T-helper 2 cell treated with Interferon-gamma antibody and Interleukin-4, amounts not matched to agents 5 μg/mL and 100 μg/mL, for 36 hours (primary cell): ENCODE measurements at regions not wholly inside any gene's neighbourhood (a gene's known extent, or its start where the extent isn't known, plus 50 kb on each side); places are given as distances from the start of the nearest gene placed in this dataset.

Experiments
- DNase-seq: peaks from one replicate; pipeline ENCODE4 v3.0.0; 2021; ENCODE audit warnings: low spot score
- H3K27ac Mint-ChIP-seq: one replicate; pipeline ENCODE4 v1.8.0; 2021; ENCODE audit warnings: mild to moderate bottlenecking, mixed read lengths
- H3K27me3 Mint-ChIP-seq: one replicate; pipeline ENCODE4 v1.8.0; 2021; ENCODE audit warnings: low read depth, mixed read lengths
- H3K36me3 Mint-ChIP-seq: one replicate; pipeline ENCODE4 v1.8.0; 2021; ENCODE audit warnings: low read depth, mixed read lengths
- H3K4me1 Mint-ChIP-seq: one replicate; pipeline ENCODE4 v1.8.0; 2021; ENCODE audit warnings: low read depth, mixed read lengths
- H3K4me3 Mint-ChIP-seq: one replicate; pipeline ENCODE4 v1.8.0; 2022; ENCODE audit warnings: mild to moderate bottlenecking, moderate library complexity, mixed read lengths
- H3K9me3 Mint-ChIP-seq: one replicate; pipeline ENCODE4 v1.8.0; 2021; ENCODE audit warnings: mixed read lengths

DNA sequence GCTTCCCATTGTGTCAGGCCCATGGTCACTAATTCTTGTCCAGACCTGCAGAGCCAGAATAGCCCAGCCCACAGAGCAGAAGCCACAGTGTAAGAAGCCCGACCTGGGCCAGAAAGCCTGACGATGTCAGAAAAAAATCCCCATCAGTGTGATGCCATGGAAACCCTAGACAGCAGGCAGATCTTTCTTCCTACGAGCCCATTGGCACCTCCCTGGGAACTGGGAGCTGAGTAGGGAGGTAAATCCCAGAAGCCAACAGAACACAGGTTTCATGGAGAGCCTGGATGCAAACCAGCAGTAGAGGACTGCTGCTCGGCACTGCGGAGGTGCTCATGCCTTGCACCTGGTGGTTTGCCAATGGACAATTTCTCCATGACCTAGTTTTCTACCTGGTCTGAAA is 82.2 kb upstream of the SLC22A16 start:
- peaks cover 23% of the 10 kb centered on the region for H3K9me3 Mint-ChIP-seq
- H3K4me1 Mint-ChIP-seq: peaks cover 31% of the 10 kb centered on the region
- H3K4me3 Mint-ChIP-seq: no peak overlapping the region
- no peaks in the 10 kb centered on the region for H3K27me3 Mint-ChIP-seq
- DNase-seq: no peak
- H3K36me3 Mint-ChIP-seq: peaks cover 11% of the 10 kb centered on the region
- H3K27ac Mint-ChIP-seq: no peak overlapping the region

DNA sequence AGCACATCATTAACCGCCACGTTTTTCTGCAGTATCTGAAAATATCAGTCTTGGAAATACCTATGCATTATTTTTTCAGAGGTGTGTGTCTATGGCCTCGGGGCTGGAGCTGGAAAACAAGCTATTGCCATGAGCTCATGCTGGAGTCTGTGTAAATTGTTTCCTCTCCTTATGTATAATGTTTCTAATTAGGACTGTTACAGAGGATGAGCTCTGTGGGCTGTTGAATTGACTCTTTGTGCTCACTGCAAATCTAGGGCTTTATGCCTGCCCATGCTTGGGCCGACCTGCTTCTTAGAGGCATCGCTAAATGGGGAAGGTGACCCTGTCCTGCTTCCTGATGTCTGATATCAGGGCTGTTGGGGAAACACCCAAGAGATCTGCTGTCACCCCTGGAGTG is 80.8 kb upstream of the SLC22A16 start:
- Mint-ChIP-seq H3K9me3 (peaks cover 16% of the 10 kb centered on the region), H3K27me3 (no peaks in the 10 kb centered on the region), H3K4me1 (peaks cover 28% of the 10 kb centered on the region), H3K4me3 (no peak overlapping the region), H3K27ac (no peak overlapping the region), H3K36me3 (peaks cover 8% of the 10 kb centered on the region)
- no peak for DNase-seq

DNA sequence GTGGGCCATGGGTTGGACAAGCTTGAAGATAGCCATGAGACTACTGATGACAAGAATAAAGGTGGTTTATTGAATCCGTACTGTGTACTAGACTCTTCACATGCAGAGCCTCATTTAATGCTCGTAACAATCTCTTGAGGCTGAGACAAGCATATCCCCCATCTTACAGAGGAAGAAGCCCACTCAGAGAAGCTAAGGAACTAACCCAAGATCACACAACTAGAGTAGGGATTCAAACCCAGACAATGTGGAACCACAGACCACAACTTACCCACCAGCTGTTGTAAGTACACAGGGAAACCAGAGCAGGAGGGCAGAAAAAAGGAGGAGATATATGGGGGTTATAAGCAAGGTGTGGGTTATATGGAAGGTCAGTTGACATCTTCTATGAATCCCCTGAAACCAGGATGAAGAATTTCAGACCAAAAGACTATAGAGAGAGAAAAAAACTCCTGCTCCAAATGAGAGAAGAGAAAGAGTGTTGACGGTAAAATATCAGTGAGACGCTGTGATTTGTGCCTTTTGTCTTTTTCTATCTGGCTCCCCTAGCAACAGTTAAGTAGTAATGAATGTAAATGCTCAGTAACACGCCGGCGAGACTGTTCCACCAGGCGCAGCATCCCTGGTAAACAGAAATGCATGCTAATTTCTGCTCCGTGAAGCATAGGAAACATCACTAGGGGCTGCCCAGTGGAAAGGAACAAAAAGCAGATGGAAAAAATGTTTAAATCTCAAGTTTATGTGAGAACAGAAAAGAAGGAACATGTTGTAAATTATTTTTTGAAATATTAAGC is 80.1 kb upstream of the SLC22A16 start:
- H3K27ac Mint-ChIP-seq: no peak overlapping the region
- H3K9me3 Mint-ChIP-seq: peaks cover 11% of the 10 kb centered on the region
- peaks cover 2% of the 10 kb centered on the region for H3K36me3 Mint-ChIP-seq
- H3K4me3 Mint-ChIP-seq: no peak overlapping the region
- H3K27me3 Mint-ChIP-seq: peaks cover under 1% of the 10 kb centered on the region
- H3K4me1 Mint-ChIP-seq: peaks cover 21% of the 10 kb centered on the region
- no peak for DNase-seq

DNA sequence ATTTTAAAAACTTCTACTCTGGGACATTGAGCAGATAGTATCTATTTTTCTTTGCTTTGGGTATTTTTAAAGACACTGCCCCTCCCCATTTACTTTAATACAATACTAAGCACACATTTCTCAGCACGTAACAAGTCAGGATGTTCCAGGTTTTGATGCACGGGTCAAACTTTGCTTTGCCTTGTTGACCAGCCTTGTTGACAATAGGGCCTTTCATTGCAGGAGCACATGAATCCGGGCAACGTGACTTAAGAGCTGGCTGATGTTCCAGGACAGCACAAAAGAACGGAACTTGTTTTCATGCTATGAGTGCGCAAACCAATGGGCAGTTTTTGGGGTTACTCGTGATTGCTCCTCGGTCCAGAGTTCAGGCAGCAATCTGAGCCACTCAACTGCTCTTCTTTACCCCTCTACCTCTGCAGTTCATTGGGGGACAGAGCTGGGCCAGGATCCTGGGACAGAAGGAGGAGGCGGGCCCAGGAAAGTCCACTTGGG is 78.6 kb upstream of the SLC22A16 start:
- DNase-seq: no peak
- Mint-ChIP-seq H3K9me3 (peaks cover 4% of the 10 kb centered on the region), H3K36me3 (no peaks in the 10 kb centered on the region), H3K4me3 (no peak overlapping the region), H3K4me1 (peaks cover 6% of the 10 kb centered on the region), H3K27ac (no peak overlapping the region), H3K27me3 (peaks cover 3% of the 10 kb centered on the region)

GRCh38 chr6:110554441-110554840 is 78.0 kb upstream of the SLC22A16 start:
- H3K4me3 Mint-ChIP-seq: no peak overlapping the region
- H3K36me3 Mint-ChIP-seq: no peaks in the 10 kb centered on the region
- peaks cover 4% of the 10 kb centered on the region for H3K9me3 Mint-ChIP-seq
- peaks cover 6% of the 10 kb centered on the region for H3K4me1 Mint-ChIP-seq
- DNase-seq: no peak
- H3K27me3 Mint-ChIP-seq: peaks cover 3% of the 10 kb centered on the region
- H3K27ac Mint-ChIP-seq: no peak overlapping the region

GRCh38 chr6:110552901-110553641 is 76.7 kb upstream of the SLC22A16 start:
- Mint-ChIP-seq H3K9me3 (peaks cover 4% of the 10 kb centered on the region), H3K27ac (no peak overlapping the region), H3K36me3 (no peaks in the 10 kb centered on the region), H3K4me1 (peaks cover 3% of the 10 kb centered on the region), H3K4me3 (no peak overlapping the region), H3K27me3 (peaks cover 3% of the 10 kb centered on the region)
- DNase-seq: no peak

GRCh38 chr6:110552076-110552475 is 75.7 kb upstream of the SLC22A16 start:
- Mint-ChIP-seq H3K27me3 (peaks cover 9% of the 10 kb centered on the region), H3K9me3 (peaks cover 4% of the 10 kb centered on the region), H3K27ac (no peak overlapping the region)

DNA sequence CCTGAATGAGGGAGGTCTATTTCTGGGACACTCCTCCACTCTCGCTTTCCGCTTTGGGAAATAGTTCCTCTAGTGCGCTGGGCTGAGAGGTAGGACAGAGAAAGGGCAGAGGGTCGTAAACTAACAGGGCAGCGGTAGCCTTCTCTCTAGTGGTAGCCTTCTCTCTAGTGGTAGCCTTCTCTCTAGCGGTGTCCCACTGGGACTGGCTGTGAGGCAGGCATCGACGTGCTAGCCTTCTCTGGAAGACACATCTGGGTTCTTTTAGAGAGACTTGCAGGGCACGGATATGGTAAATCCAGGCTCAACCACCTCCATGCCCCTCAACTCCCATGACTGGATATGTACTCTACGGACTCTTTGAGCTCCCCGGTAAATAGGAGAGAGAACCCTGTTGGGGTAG is 74.7 kb upstream of the SLC22A16 start:
- Mint-ChIP-seq H3K4me1 (peaks cover 3% of the 10 kb centered on the region), H3K9me3 (peaks cover 10% of the 10 kb centered on the region), H3K4me3 (no peak overlapping the region), H3K27ac (no peak overlapping the region), H3K36me3 (peaks cover 2% of the 10 kb centered on the region), H3K27me3 (peaks cover 14% of the 10 kb centered on the region)
- DNase-seq: no peak

More at GRCh38 chr6:110552076-110552475, 75.7 kb upstream of the SLC22A16 start:
- DNase-seq: no peak
- no peak overlapping the region for H3K4me3 Mint-ChIP-seq
- H3K4me1 Mint-ChIP-seq: peaks cover 3% of the 10 kb centered on the region
- H3K36me3 Mint-ChIP-seq: no peaks in the 10 kb centered on the region

DNA sequence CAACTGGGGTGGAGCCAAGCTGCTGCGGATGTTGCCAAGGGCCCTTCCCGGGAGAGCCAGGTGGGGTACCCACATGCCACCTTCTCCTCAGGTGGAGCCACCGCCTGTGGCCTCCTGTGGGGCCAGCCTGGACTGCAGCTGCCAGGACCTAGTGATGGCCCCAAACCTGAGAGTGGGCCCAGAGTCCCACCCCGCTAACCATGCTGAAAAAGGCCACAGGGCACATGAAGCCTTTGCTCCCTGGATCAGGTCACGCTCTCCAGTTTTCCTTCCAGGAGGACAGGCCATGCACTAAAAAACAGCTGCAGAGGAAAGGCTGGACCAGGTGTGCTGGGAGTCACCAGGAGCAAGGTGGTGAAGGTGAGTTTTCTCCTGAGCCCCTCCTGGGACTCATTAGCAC is 73.9 kb upstream of the SLC22A16 start:
- Mint-ChIP-seq H3K9me3 (peaks cover 10% of the 10 kb centered on the region), H3K27me3 (peaks cover 14% of the 10 kb centered on the region), H3K27ac (no peak overlapping the region), H3K36me3 (peaks cover 3% of the 10 kb centered on the region), H3K4me1 (peaks cover 3% of the 10 kb centered on the region), H3K4me3 (no peak overlapping the region)
- DNase-seq: no peak

DNA sequence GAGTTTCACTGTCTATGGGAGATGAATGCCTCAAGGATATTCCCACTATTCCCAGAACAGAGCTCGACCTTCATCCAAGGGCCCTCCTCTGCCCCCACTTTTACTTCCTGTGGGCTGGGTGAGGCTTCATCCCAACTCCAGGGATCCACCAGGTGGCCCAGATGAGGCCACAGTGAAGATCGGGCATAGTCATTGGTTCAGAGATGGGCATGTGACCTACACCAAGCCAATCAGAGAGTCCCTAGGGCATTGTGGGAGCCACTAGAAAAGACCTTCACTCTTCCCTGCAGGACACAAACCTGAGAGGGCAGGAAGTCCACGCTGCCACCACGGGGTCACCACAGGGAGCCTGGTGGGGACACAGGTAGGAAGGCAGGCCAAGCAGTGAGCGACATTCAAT is 72.9 kb upstream of the SLC22A16 start:
- no peak for DNase-seq
- H3K4me3 Mint-ChIP-seq: no peak overlapping the region
- peaks cover 3% of the 10 kb centered on the region for H3K36me3 Mint-ChIP-seq
- peaks cover 14% of the 10 kb centered on the region for H3K9me3 Mint-ChIP-seq
- H3K27ac Mint-ChIP-seq: no peak overlapping the region
- H3K27me3 Mint-ChIP-seq: peaks cover 14% of the 10 kb centered on the region
- H3K4me1 Mint-ChIP-seq: peaks cover 5% of the 10 kb centered on the region

- Mint-ChIP-seq H3K27ac (no peak overlapping the region), H3K4me1 (peaks cover 11% of the 10 kb centered on the region), H3K9me3 (peaks cover 14% of the 10 kb centered on the region), H3K36me3 (peaks cover 3% of the 10 kb centered on the region), H3K27me3 (peaks cover 14% of the 10 kb centered on the region), H3K4me3 (no peak overlapping the region)
- DNase-seq: no peak
Observed at GRCh38 chr6:110548110-110548847, 71.9 kb upstream of the SLC22A16 start.

DNA sequence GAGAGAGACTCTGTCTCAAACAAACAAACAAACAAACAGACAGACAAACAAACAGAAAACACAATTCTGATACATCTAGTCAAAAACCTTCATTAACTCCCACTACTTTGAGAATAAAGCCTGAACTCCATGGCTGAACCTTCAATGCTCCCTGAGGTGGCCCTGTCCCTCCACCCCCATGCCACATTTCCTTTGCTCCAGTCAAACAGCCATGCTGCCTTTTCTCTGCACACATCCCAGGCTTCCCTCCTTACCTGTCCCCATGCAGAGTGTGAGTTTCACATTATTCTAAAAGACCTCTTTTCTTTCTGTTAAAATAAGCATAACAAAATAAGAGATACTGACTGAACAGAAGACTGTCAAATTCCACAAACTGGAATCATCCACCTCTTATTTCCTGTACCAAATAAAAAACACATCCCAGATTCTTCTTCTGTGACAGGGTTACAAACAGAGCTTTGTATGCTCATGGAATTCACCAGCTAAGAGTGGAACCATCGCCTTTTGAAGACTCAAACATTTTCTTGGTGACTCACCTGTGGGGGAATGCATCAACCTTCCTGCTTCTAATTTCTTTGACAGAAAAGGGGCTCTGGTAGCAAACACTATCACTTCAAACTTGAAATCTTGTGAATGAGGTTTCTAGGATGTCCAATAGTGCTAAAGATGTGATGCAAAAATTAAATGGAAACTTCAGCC is 71.0 kb upstream of the SLC22A16 start:
- no peak for DNase-seq
- peaks cover 11% of the 10 kb centered on the region for H3K4me1 Mint-ChIP-seq
- peaks cover 14% of the 10 kb centered on the region for H3K27me3 Mint-ChIP-seq
- H3K36me3 Mint-ChIP-seq: peaks cover 3% of the 10 kb centered on the region
- H3K4me3 Mint-ChIP-seq: no peak overlapping the region
- H3K9me3 Mint-ChIP-seq: peaks cover 14% of the 10 kb centered on the region
- H3K27ac Mint-ChIP-seq: no peak overlapping the region

GRCh38 chr6:110545081-110545872 is 68.9 kb upstream of the SLC22A16 start:
- H3K4me3 Mint-ChIP-seq: peak overlapping the region; percentile 53
- peaks cover 11% of the 10 kb centered on the region for H3K4me1 Mint-ChIP-seq
- H3K9me3 Mint-ChIP-seq: peaks cover 10% of the 10 kb centered on the region
- H3K27ac Mint-ChIP-seq: no peak overlapping the region
- H3K27me3 Mint-ChIP-seq: peaks cover 11% of the 10 kb centered on the region
- peaks cover 3% of the 10 kb centered on the region for H3K36me3 Mint-ChIP-seq
- DNase-seq: no peak
